ENCODE measurements at regions not wholly inside any gene's neighbourhood (a gene's known extent, or its start where the extent isn't known, plus 50 kb on each side); places are given as distances from the start of the nearest gene placed in this dataset.

DNA sequence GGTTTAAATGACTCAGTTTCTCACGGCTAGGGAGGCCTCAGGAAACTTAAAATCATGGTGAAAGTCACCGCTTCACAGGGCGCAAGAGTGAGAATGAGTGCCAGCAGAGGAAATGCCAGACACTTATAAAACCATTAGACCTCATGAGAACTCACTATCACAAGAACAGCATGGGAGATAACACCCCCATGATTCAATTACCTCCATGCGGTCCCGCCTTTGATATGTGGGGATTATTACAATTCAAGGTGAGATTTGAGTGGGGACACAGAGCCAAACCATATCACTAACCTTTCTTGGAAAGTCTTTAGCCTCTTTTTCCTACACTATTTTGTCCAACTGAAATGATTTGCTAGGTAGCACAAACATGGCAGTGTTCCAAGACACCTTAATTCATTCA lies 533.9 kb upstream of the NUDT12 start:
- no peaks in the 10 kb centered on the region for H4K20me1 ChIP-seq (ENCODE audit: insufficient read depth, low read length)
- H3K27ac ChIP-seq (ENCODE audit: low read depth, low read length, poor library complexity, severe bottlenecking): no peak overlapping the region
- H2AFZ ChIP-seq (ENCODE audit: low read length): no peak overlapping the region
- no peaks in the 10 kb centered on the region for H3K79me2 ChIP-seq (ENCODE audit: insufficient read depth, low read length)
- H3K9ac ChIP-seq (ENCODE audit: low read length): no peak overlapping the region
- H3K4me2 ChIP-seq (ENCODE audit: low read length): no peak overlapping the region
- no peaks in the 10 kb centered on the region for H3K9me3 ChIP-seq (ENCODE audit: low read length)
- no peaks in the 10 kb centered on the region for H3K27me3 ChIP-seq (ENCODE audit: insufficient read depth, low read length)
- H3F3A ChIP-seq (ENCODE audit: insufficient read depth, low read length): no peaks in the 10 kb centered on the region
- no peaks in the 10 kb centered on the region for H3K9me2 ChIP-seq (ENCODE audit: low read depth, low read length)
- no peak overlapping the region for H3K4me3 ChIP-seq (ENCODE audit: low read depth, low read length, poor library complexity, severe bottlenecking)
- TF ChIP-seq EZH2 (IDR thresholded peaks at IDR 0.05; ENCODE audit: borderline replicate concordance, low read length): no peak
- TF ChIP-seq, protein P1, sequence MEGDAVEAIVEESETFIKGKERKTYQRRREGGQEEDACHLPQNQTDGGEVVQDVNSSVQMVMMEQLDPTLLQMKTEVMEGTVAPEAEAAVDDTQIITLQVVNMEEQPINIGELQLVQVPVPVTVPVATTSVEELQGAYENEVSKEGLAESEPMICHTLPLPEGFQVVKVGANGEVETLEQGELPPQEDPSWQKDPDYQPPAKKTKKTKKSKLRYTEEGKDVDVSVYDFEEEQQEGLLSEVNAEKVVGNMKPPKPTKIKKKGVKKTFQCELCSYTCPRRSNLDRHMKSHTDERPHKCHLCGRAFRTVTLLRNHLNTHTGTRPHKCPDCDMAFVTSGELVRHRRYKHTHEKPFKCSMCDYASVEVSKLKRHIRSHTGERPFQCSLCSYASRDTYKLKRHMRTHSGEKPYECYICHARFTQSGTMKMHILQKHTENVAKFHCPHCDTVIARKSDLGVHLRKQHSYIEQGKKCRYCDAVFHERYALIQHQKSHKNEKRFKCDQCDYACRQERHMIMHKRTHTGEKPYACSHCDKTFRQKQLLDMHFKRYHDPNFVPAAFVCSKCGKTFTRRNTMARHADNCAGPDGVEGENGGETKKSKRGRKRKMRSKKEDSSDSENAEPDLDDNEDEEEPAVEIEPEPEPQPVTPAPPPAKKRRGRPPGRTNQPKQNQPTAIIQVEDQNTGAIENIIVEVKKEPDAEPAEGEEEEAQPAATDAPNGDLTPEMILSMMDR (IDR thresholded peaks at IDR 0.05; ENCODE audit: low read length): no peak
- no peaks in the 10 kb centered on the region for H3K4me1 ChIP-seq (ENCODE audit: insufficient read depth, low read length, severe bottlenecking)
- H3K36me3 ChIP-seq (ENCODE audit: insufficient read depth, low read length): no peaks in the 10 kb centered on the region

- H3K4me2 ChIP-seq (ENCODE audit: low read length): no peak overlapping the region
- no peaks in the 10 kb centered on the region for H3K79me2 ChIP-seq (ENCODE audit: insufficient read depth, low read length)
- no peaks in the 10 kb centered on the region for H3K4me1 ChIP-seq (ENCODE audit: insufficient read depth, low read length, severe bottlenecking)
- H3K9me3 ChIP-seq (ENCODE audit: low read length): no peaks in the 10 kb centered on the region
- no peaks in the 10 kb centered on the region for H3K36me3 ChIP-seq (ENCODE audit: insufficient read depth, low read length)
- no peak overlapping the region for H3K4me3 ChIP-seq (ENCODE audit: low read depth, low read length, poor library complexity, severe bottlenecking)
- TF ChIP-seq EZH2 (IDR thresholded peaks at IDR 0.05; ENCODE audit: borderline replicate concordance, low read length): no peak
- TF ChIP-seq, protein P1 (IDR thresholded peaks at IDR 0.05; ENCODE audit: low read length): no peak
- H3K9me2 ChIP-seq (ENCODE audit: low read depth, low read length): no peaks in the 10 kb centered on the region
- no peaks in the 10 kb centered on the region for H3K27me3 ChIP-seq (ENCODE audit: insufficient read depth, low read length)
- H2AFZ ChIP-seq (ENCODE audit: low read length): no peak overlapping the region
- no peak overlapping the region for H3K27ac ChIP-seq (ENCODE audit: low read depth, low read length, poor library complexity, severe bottlenecking)
- H3F3A ChIP-seq (ENCODE audit: insufficient read depth, low read length): no peaks in the 10 kb centered on the region
- no peaks in the 10 kb centered on the region for H4K20me1 ChIP-seq (ENCODE audit: insufficient read depth, low read length)
- no peak overlapping the region for H3K9ac ChIP-seq (ENCODE audit: low read length)
Observed at GRCh38 chr5:104095527-104095926, 532.9 kb upstream of the NUDT12 start.

DNA sequence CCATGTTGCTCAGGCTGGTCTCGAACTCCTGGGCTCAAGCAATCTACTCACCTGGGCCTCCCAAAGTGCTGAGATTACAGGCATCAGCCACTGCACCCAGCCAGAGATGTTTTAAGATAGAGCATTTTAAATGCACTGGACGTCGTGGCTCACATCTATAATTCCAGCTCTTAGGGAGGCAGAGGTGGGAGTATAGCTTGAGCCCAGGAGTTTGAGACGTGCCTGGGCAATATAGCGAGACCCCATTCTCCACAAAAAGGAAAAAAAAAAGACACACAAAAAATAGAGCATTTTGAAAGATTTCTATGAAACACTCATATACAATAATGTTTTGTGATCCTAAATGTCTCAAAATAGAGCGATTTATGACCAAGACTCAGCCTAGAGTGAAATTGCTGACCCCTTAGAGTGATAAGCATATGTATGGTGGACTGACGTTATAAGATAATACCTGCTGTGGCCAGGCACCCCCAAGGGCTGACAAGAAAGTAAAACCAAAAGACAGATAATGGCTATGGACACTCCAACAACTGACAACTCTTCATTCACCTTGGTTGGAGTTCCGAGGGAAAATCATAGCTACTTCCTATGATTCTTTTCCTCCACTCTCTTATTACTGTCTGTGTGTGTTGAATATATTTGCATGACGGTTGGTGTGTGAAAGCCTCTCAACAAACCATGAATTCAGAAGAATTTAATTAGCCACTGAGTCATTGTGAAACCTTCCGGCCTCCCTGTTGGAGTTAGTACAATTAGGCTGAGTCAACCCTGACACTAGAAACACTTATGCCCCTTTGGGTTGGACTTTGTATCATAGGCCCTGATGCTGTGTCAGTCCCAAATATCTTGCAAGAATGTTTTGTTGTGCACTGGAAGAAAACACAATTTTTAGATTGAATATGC lies 526.5 kb upstream of the NUDT12 start:
- H2AFZ ChIP-seq (ENCODE audit: low read length): no peak overlapping the region
- H3K36me3 ChIP-seq (ENCODE audit: insufficient read depth, low read length): no peaks in the 10 kb centered on the region
- H3K9me2 ChIP-seq (ENCODE audit: low read depth, low read length): no peaks in the 10 kb centered on the region
- no peak overlapping the region for H3K9ac ChIP-seq (ENCODE audit: low read length)
- TF ChIP-seq EZH2 (IDR thresholded peaks at IDR 0.05; ENCODE audit: borderline replicate concordance, low read length): no peak
- TF ChIP-seq, protein P1 (IDR thresholded peaks at IDR 0.05; ENCODE audit: low read length): no peak
- H3F3A ChIP-seq (ENCODE audit: insufficient read depth, low read length): no peaks in the 10 kb centered on the region
- H3K4me3 ChIP-seq (ENCODE audit: low read depth, low read length, poor library complexity, severe bottlenecking): no peak overlapping the region
- no peak overlapping the region for H3K27ac ChIP-seq (ENCODE audit: low read depth, low read length, poor library complexity, severe bottlenecking)
- H3K27me3 ChIP-seq (ENCODE audit: insufficient read depth, low read length): no peaks in the 10 kb centered on the region
- H3K4me1 ChIP-seq (ENCODE audit: insufficient read depth, low read length, severe bottlenecking): no peaks in the 10 kb centered on the region
- H4K20me1 ChIP-seq (ENCODE audit: insufficient read depth, low read length): no peaks in the 10 kb centered on the region
- H3K79me2 ChIP-seq (ENCODE audit: insufficient read depth, low read length): no peaks in the 10 kb centered on the region
- no peak overlapping the region for H3K4me2 ChIP-seq (ENCODE audit: low read length)
- H3K9me3 ChIP-seq (ENCODE audit: low read length): no peaks in the 10 kb centered on the region
